Transverse colon (tissue), 3 donors: ENCODE measurements at regions not wholly inside any gene's neighbourhood (a gene's known extent, or its start where the extent isn't known, plus 50 kb on each side); places are given as distances from the start of the nearest gene placed in this dataset.

Experiments used
- CTCF ChIP-seq, 5 experiments: fragments of 200-600 bp in 3 of 5; fragments of 450-650 bp in 2 of 5; sonication (generic) in 3 of 5; IDR thresholded peaks; 1 replicate in 2 of 5; 2 replicates in 3 of 5; pipeline ENCODE4 v1.5.1; 2016 to 2017; ENCODE audit warnings: antibody characterized with exemption in 5 of 5, inconsistent platforms in 3 of 5, mild to moderate bottlenecking in 2 of 5, moderate library complexity in 1 of 5
- POLR2A ChIP-seq: fragments of 450-650 bp; IDR thresholded peaks from one replicate; pipeline ENCODE4 v1.6.1; 2016; ENCODE audit warnings: antibody characterized with exemption, mild to moderate bottlenecking, moderate library complexity

- TF ChIP-seq CTCF (IDR thresholded peaks at IDR 0.05): no peak
- no peak for TF ChIP-seq POLR2A
These were observed 317.3 kb upstream of the NECTIN3 start for GRCh38 chr3:110754212-110754916.
